Vagina (tissue), 2 donors: ENCODE measurements at regions not wholly inside any gene's neighbourhood (a gene's known extent, or its start where the extent isn't known, plus 50 kb on each side); places are given as distances from the start of the nearest gene placed in this dataset.

ENCODE experiments used
- DNase-seq, 2 donors: peaks; one replicate each; pipeline ENCODE4 v3.0.0-alpha.2; 2017; ENCODE audit errors: extremely low spot score in 2 of 2
- H3K27ac ChIP-seq: fragments of 200-600 bp; sonication (generic); one replicate; pipeline ENCODE4 v1.5.1; 2019
- H3K27me3 ChIP-seq: fragments of 200-600 bp; sonication (generic); one replicate; pipeline ENCODE4 v1.5.1; 2019
- H3K36me3 ChIP-seq, 2 donors: fragments of 200-600 bp; sonication (generic); one replicate each; pipeline ENCODE4 v1.5.1; 2017 to 2019
- H3K4me1 ChIP-seq: fragments of 200-600 bp; sonication (generic); one replicate; pipeline ENCODE4 v1.5.1; 2019
- H3K4me3 ChIP-seq, 2 donors: fragments of 200-600 bp; sonication (generic); 1 replicate in 1 of 2; 2 replicates in 1 of 2; pipeline ENCODE4 v1.5.1; 2016 to 2019
- H3K9me3 ChIP-seq: fragments of 200-600 bp; sonication (generic); one replicate; pipeline ENCODE4 v1.5.1; 2019
- POLR2A ChIP-seq, 2 donors: fragments of 450-650 bp; IDR thresholded peaks; one replicate each; pipeline ENCODE4 v1.6.1; 2017; ENCODE audit warnings: antibody characterized with exemption in 2 of 2, mild to moderate bottlenecking in 2 of 2, moderate library complexity in 2 of 2
- POLR2AphosphoS5 ChIP-seq, 2 donors: sonication (generic); formaldehyde crosslinking; IDR thresholded peaks; one replicate each; pipeline ENCODE4 v1.9.0; 2017; ENCODE audit warnings: antibody characterized with exemption in 2 of 2, mild to moderate bottlenecking in 2 of 2, low read depth in 1 of 2; ENCODE audit not compliant: insufficient read depth in 1 of 2
- intact Hi-C: fragments of 100-400 bp; cut with DNase I; formaldehyde crosslinking; loops from one replicate; pipeline ENCODE4 v1.15.1; 2023
- TF ChIP-seq, protein P1 (sequence below), 3 experiments: fragments of 450-650 bp in 2 of 3; fragments of 200-600 bp in 1 of 3; sonication (generic) in 1 of 3; IDR thresholded peaks; one replicate each; pipeline ENCODE4 v1.5.1; 2017 to 2019; ENCODE audit warnings: antibody characterized with exemption in 3 of 3, mild to moderate bottlenecking in 2 of 3, moderate library complexity in 2 of 3

DNA sequence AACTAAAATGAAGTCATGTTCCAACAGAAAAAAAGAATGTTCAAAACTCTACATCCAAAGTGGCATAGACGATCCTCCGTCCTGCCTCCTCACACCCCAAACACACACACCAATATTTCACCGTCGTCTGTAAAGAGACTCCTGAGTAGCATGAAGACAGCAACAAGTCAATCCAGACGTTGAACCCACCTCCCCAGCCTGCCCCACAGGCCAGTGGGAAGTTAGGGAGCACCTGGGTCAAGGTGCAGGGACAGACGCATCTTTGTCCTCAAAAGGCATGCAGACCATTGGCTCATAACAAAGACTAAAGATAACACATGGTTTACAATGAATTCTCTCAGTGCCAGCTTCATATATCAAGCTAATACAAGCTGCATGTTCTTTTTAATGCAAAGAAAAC is 396.5 kb downstream of the TCERG1L start:
- Histone ChIP-seq H3K4me3 (no peak overlapping the region), H3K27ac (no peak overlapping the region), H3K4me1 (no peaks in the 10 kb centered on the region), H3K9me3 (no peaks in the 10 kb centered on the region), H3K36me3 (no peaks in the 10 kb centered on the region), H3K27me3 (no peaks in the 10 kb centered on the region)
- DNase-seq: peak in 1 of 2 donors; percentile 52
- TF ChIP-seq POLR2A (IDR thresholded peaks at IDR 0.05): no peak
- TF ChIP-seq POLR2AphosphoS5 (IDR thresholded peaks at IDR 0.05; ENCODE audit: insufficient read depth in 1 of 2, low read depth in 1 of 2): no peak
- TF ChIP-seq, protein P1, sequence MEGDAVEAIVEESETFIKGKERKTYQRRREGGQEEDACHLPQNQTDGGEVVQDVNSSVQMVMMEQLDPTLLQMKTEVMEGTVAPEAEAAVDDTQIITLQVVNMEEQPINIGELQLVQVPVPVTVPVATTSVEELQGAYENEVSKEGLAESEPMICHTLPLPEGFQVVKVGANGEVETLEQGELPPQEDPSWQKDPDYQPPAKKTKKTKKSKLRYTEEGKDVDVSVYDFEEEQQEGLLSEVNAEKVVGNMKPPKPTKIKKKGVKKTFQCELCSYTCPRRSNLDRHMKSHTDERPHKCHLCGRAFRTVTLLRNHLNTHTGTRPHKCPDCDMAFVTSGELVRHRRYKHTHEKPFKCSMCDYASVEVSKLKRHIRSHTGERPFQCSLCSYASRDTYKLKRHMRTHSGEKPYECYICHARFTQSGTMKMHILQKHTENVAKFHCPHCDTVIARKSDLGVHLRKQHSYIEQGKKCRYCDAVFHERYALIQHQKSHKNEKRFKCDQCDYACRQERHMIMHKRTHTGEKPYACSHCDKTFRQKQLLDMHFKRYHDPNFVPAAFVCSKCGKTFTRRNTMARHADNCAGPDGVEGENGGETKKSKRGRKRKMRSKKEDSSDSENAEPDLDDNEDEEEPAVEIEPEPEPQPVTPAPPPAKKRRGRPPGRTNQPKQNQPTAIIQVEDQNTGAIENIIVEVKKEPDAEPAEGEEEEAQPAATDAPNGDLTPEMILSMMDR (IDR thresholded peaks at IDR 0.05): no peak
- intact Hi-C loops: no loop called here

DNA sequence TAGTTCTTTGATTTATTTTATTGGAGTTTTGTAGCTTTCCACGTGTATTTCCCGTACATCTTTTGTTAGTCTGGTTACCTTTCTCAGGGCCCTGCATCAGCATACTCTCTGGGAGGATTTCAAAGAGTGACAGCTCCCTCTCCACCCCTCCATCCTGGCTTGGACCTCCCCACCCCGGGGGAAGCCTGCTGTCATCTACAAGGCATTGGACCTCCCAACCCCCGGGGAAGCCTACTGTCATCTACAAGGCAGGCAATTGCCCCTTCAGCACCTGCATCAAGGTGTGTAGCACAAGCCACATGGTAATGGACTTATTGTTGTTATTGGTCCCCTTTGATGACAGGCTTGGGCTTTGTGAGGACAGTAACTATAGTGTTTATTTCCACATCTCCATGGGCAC is 390.1 kb downstream of the TCERG1L start:
- Histone ChIP-seq H3K36me3 (no peaks in the 10 kb centered on the region), H3K4me1 (no peaks in the 10 kb centered on the region), H3K27ac (no peak overlapping the region), H3K9me3 (no peaks in the 10 kb centered on the region), H3K4me3 (no peak overlapping the region), H3K27me3 (no peaks in the 10 kb centered on the region)
- DNase-seq: peak; percentile 29 to 37
- intact Hi-C loops: no loop called here
- TF ChIP-seq POLR2AphosphoS5 (IDR thresholded peaks at IDR 0.05; ENCODE audit: insufficient read depth in 1 of 2, low read depth in 1 of 2) (no peak), POLR2A (IDR thresholded peaks at IDR 0.05) (no peak)
- TF ChIP-seq, protein P1 (IDR thresholded peaks at IDR 0.05): no peak

DNA sequence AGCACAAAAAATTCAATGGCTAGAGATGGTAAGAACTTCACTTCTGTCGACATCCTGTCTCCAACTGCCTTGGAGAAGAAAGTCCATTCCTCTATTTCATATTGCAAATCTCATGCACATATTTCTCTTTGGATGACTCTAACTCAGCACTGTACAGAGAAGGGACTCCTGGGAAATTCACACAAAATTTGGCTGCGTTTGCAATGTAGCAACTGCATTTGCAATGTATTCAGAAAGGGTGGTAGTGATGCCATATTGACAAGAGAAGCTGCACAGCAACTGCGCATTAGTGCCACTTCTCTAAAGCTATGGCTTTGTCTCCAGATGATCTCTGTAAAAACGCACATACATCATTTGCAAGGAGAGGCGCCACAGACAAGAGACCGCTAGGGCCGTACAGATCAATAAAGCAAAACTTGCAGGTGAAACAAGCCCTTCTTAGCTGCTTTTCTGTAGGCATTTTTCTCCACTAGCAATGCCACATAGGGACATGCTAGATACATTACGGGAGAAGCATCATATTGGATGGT is 389.5 kb downstream of the TCERG1L start:
- TF ChIP-seq POLR2AphosphoS5 (IDR thresholded peaks at IDR 0.05; ENCODE audit: insufficient read depth in 1 of 2, low read depth in 1 of 2) (no peak), POLR2A (IDR thresholded peaks at IDR 0.05) (no peak)
- TF ChIP-seq, protein P1 (IDR thresholded peaks at IDR 0.05): no peak
- DNase-seq: peak; percentile 18 to 61
- H3K27me3 ChIP-seq: no peaks in the 10 kb centered on the region
- no peak overlapping the region for H3K4me3 ChIP-seq
- no peak overlapping the region for H3K27ac ChIP-seq
- intact Hi-C loops: no loop called here
- no peaks in the 10 kb centered on the region for H3K36me3 ChIP-seq
- no peaks in the 10 kb centered on the region for H3K9me3 ChIP-seq
- H3K4me1 ChIP-seq: no peaks in the 10 kb centered on the region

DNA sequence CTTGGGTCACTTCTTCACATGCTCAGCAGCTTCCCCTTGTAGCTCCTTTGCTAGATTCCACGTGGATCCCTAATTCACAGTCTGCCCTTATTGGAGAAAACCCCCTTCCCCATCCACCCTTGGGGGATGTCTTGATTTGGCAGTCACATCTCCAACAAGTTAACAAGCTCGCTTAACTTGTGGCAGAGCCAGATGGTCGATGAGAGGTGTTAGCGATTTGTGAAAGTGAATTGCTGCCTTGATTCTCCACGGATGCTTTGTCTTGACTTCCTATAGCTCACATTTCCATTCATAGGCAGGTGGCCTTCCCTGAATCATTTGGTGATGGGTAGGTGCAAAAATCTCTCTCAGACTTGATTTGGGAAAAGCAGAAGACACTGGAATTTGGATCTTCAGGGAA is 387.9 kb downstream of the TCERG1L start:
- H3K27me3 ChIP-seq: no peaks in the 10 kb centered on the region
- TF ChIP-seq POLR2A (IDR thresholded peaks at IDR 0.05) (no peak), POLR2AphosphoS5 (IDR thresholded peaks at IDR 0.05; ENCODE audit: insufficient read depth in 1 of 2, low read depth in 1 of 2) (no peak)
- TF ChIP-seq, protein P1 (IDR thresholded peaks at IDR 0.05): no peak
- no peak overlapping the region for H3K4me3 ChIP-seq
- peak; percentile 28 to 79 for DNase-seq
- H3K9me3 ChIP-seq: no peaks in the 10 kb centered on the region
- H3K4me1 ChIP-seq: no peaks in the 10 kb centered on the region
- H3K27ac ChIP-seq: no peak overlapping the region
- H3K36me3 ChIP-seq: no peaks in the 10 kb centered on the region
- intact Hi-C loops: no loop called here

DNA sequence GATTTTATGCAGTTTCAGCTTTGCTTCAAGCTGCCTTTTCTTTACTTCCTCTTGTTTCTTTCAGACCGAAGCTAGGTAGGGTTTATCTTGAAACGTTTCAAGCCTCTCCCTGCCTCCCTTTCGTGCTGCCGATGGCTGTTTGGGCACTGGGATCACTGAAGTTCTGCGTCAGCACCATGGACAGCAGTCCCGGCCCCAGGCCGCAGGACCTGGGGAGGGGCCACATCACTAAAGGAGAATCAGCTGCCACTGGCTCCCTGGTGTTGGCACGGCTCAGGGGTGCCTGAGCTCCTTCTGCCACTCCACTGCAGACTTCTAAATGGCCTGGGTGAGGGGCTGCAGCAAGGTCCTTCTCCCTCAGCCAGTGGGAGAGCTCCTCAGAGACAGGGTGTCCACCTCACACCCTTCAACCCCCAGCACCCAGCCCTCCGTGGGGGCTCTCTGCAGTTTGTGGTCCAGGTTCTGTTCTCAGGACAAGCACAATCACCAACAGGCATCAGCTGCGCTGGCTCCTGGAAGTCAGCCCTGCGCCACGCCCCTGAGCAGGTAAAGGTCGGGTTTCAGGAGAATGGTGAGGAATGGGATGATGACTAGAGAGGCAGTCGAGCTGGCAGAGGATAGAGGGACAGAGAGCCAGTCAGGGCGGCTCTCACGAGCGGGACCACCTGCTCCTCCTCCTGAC is 387.2 kb downstream of the TCERG1L start:
- TF ChIP-seq POLR2AphosphoS5 (IDR thresholded peaks at IDR 0.05; ENCODE audit: insufficient read depth in 1 of 2, low read depth in 1 of 2) (no peak), POLR2A (IDR thresholded peaks at IDR 0.05) (no peak)
- TF ChIP-seq, protein P1 (IDR thresholded peaks at IDR 0.05): no peak
- no peak overlapping the region for H3K27ac ChIP-seq
- H3K4me3 ChIP-seq: no peak overlapping the region
- no peaks in the 10 kb centered on the region for H3K36me3 ChIP-seq
- peak; percentile 79 to 84 for DNase-seq
- no peaks in the 10 kb centered on the region for H3K4me1 ChIP-seq
- intact Hi-C loops: no loop called here
- H3K9me3 ChIP-seq: no peaks in the 10 kb centered on the region
- no peaks in the 10 kb centered on the region for H3K27me3 ChIP-seq
